A673 (cell line): ENCODE measurements at regions not wholly inside any gene's neighbourhood (a gene's known extent, or its start where the extent isn't known, plus 50 kb on each side); places are given as distances from the start of the nearest gene placed in this dataset.

Experiments
- BruUV-seq: library from RNA; stranded (reverse); fragments of 400-500 nt; replicated peaks from 2 replicates; lab custom pipeline; 2021; lab: Mats Ljungman, UMichigan
- CTCF ChIA-PET: fragments of 300-600 bp; sonication (Branson Sonifier 250); formaldehyde crosslinking; loops from one replicate; lab custom pipeline; 2022; ENCODE audit warnings: antibody characterized with exemption; lab: Charles Lee
- POLR2A ChIA-PET: fragments of 300-600 bp; sonication (Branson Sonifier 250); formaldehyde crosslinking; loops from one replicate; lab custom pipeline; 2022; ENCODE audit warnings: antibody characterized with exemption; ENCODE audit not compliant: low non-redundant PET; lab: Charles Lee
- DNase-seq: peaks from one replicate; pipeline ENCODE4 v3.0.0-alpha.2; 2015; ENCODE audit warnings: low spot score
- H3K27ac ChIP-seq: fragments of 200-600 bp; sonication (generic); 2 replicates; pipeline ENCODE4 v1.5.1; 2016; ENCODE audit warnings: mixed run types, low read depth, mild to moderate bottlenecking, mixed read lengths, antibody characterized with exemption, low read length; ENCODE audit not compliant: poor library complexity, severe bottlenecking
- H3K27me3 ChIP-seq: fragments of 200-600 bp; sonication (generic); replicated peaks from 2 replicates; pipeline ENCODE4 v1.6.1; 2017; ENCODE audit warnings: mixed run types, low read depth, mild to moderate bottlenecking, mixed read lengths, antibody characterized with exemption, low read length; ENCODE audit not compliant: insufficient read depth, poor library complexity
- H3K36me3 ChIP-seq: fragments of 200-600 bp; sonication (generic); 2 replicates; pipeline ENCODE4 v1.6.1; 2016; ENCODE audit warnings: mixed run types, mild to moderate bottlenecking, mixed read lengths, antibody characterized with exemption, low read length; ENCODE audit not compliant: insufficient read depth, poor library complexity, severe bottlenecking
- H3K4me1 ChIP-seq: fragments of 200-600 bp; sonication (generic); 2 replicates; pipeline ENCODE4 v1.6.1; 2017; ENCODE audit warnings: mixed run types, mild to moderate bottlenecking, mixed read lengths, antibody characterized with exemption, low read length; ENCODE audit not compliant: insufficient read depth, poor library complexity, severe bottlenecking
- H3K4me3 ChIP-seq: fragments of 200-600 bp; sonication (generic); 2 replicates; pipeline ENCODE4 v1.5.1; 2016; ENCODE audit warnings: low read depth, mixed run types, mild to moderate bottlenecking, mixed read lengths, low read length; ENCODE audit not compliant: poor library complexity, severe bottlenecking
- H3K9me3 ChIP-seq: fragments of 200-600 bp; sonication (generic); 2 replicates; pipeline ENCODE4 v1.6.1; 2016; ENCODE audit warnings: mixed run types, low read depth, mild to moderate bottlenecking, mixed read lengths, antibody characterized with exemption, low read length; ENCODE audit not compliant: poor library complexity, severe bottlenecking
- CTCF ChIP-seq: fragments of 300-800, 200-600 bp; sonication (generic); conservative IDR thresholded peaks from 2 replicates; pipeline ENCODE4 v1.5.1; 2017; ENCODE audit warnings: low read depth, mild to moderate bottlenecking, antibody characterized with exemption, low read length, moderate library complexity, mixed read lengths
- EZH2 ChIP-seq: fragments of 200-600 bp; sonication (generic); IDR thresholded peaks from 2 replicates; pipeline ENCODE4 v1.6.1; 2017; ENCODE audit warnings: borderline replicate concordance, low read depth, mild to moderate bottlenecking, mixed read lengths, antibody characterized with exemption, low read length; ENCODE audit not compliant: poor library complexity, severe bottlenecking
- intact Hi-C: fragments of 100-400 bp; cut with micrococcal nuclease; formaldehyde crosslinking; loops from one replicate; pipeline ENCODE4 v1.10.0; 2022; ENCODE audit not compliant: unreplicated experiment

DNA sequence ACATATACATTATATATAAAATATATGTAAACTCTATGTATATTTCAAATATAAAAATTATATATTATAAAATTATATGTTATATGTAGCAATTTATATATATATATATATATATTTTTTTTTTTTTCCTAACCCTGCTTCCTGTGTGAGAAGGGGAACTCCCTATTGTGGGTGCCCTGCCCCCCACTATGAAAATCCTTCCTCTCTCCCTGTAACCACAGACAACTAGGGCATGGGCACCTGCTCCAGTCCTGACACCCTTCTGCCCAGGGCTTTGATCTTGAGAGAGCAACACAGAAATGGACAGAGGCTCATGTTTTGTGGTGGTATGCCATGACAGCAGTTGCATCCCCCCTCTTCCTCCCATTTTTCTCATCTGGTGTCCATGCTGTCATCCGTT lies 148.7 kb upstream of the IL12B start:
- DNase-seq: no peak
- Histone ChIP-seq H3K4me1 (no peaks in the 10 kb centered on the region), H3K9me3 (peaks cover 6% of the 10 kb centered on the region), H3K27me3 (no peaks in the 10 kb centered on the region), H3K36me3 (no peaks in the 10 kb centered on the region), H3K27ac (no peak overlapping the region), H3K4me3 (no peak overlapping the region)
- CTCF ChIA-PET: no interaction called here
- POLR2A ChIA-PET: no interaction called here
- TF ChIP-seq CTCF (no peak), EZH2 (no peak)
- intact Hi-C loops: no loop called here
- no TSS peak for BruUV-seq

DNA sequence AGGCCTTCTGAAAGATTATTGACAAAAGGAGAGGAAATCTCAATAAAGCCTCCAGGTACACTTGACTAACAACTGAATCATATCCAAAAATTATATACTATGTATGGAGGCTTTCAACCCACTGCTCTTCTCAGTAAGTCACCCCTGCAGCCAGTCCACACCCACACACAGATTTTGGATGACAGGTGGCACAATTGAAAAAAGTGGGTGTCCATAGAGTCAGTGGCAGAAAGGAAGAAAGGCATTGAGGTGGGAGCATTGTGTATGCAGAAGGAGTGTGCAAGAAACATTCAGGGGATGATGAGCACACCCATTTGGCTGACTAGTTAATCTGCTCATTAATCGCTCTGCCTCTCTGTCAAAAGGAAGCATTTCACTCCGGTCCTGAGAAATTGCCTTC lies 150.6 kb upstream of the IL12B start:
- intact Hi-C loops: no loop called here
- H3K27me3 ChIP-seq: no peaks in the 10 kb centered on the region
- no peak overlapping the region for H3K27ac ChIP-seq
- POLR2A ChIA-PET: no interaction called here
- DNase-seq: no peak
- no TSS peak for BruUV-seq
- H3K9me3 ChIP-seq: no peaks in the 10 kb centered on the region
- H3K4me3 ChIP-seq: no peak overlapping the region
- H3K36me3 ChIP-seq: no peaks in the 10 kb centered on the region
- CTCF ChIA-PET: no interaction called here
- TF ChIP-seq EZH2 (no peak), CTCF (no peak)
- no peaks in the 10 kb centered on the region for H3K4me1 ChIP-seq

DNA sequence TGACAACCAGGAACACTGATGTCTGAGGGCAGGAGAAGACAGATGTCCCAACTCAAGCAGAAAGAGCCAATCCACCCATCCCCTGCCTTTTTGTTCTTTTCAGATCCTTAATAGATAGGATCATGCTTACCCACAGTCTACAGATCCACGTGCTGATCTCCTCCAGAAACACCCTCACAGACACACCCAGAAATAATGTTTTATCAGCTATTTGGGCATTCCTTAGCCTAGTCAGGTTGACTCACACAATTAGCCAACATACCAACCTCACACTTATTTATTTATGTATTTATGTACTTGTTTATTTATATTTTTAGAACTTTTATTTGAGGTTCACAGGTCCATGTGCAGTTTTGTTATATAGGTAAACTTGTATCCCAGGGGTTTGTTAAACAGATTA lies 151.5 kb upstream of the IL12B start:
- no peak for DNase-seq
- H3K36me3 ChIP-seq: no peaks in the 10 kb centered on the region
- no peaks in the 10 kb centered on the region for H3K27me3 ChIP-seq
- intact Hi-C loops: no loop called here
- TF ChIP-seq EZH2 (no peak), CTCF (no peak)
- ChIA-PET CTCF (no interaction called here), POLR2A (no interaction called here)
- H3K27ac ChIP-seq: no peak overlapping the region
- no peak overlapping the region for H3K4me3 ChIP-seq
- H3K4me1 ChIP-seq: no peaks in the 10 kb centered on the region
- no peaks in the 10 kb centered on the region for H3K9me3 ChIP-seq
- BruUV-seq: no TSS peak
